ENCODE measurements at regions not wholly inside any gene's neighbourhood (a gene's known extent, or its start where the extent isn't known, plus 50 kb on each side); places are given as distances from the start of the nearest gene placed in this dataset.
A peak's percentile ranks its signal among the peaks of the same experiment; 100 is the strongest.

GRCh38 chr4:81573840-81574239 is 102.1 kb upstream of the RASGEF1B start:
- DNase-seq = no peak

GRCh38 chr4:81572402-81572801 is 100.7 kb upstream of the RASGEF1B start:
- no peak for DNase-seq

- DNase-seq = no peak
Observed at GRCh38 chr4:81571105-81571504, 99.4 kb upstream of the RASGEF1B start.

GRCh38 chr4:81566161-81566591 is 94.5 kb upstream of the RASGEF1B start:
- DNase-seq = no peak

- no peak for DNase-seq
Observed at GRCh38 chr4:81565142-81565870, 93.6 kb upstream of the RASGEF1B start.

GRCh38 chr4:81564025-81564424 is 92.3 kb upstream of the RASGEF1B start:
- no peak for DNase-seq

- peak; percentile 37 for DNase-seq
Observed at GRCh38 chr4:81562093-81562492, 90.4 kb upstream of the RASGEF1B start.

- no peak for DNase-seq
Observed at GRCh38 chr4:81557306-81557705, 85.6 kb upstream of the RASGEF1B start.

- no peak for DNase-seq
Observed at GRCh38 chr4:81555489-81555888, 83.8 kb upstream of the RASGEF1B start.

GRCh38 chr4:81552086-81552485 is 80.4 kb upstream of the RASGEF1B start:
- no peak for DNase-seq

- DNase-seq = no peak
Observed at GRCh38 chr4:81550388-81550859, 78.7 kb upstream of the RASGEF1B start.

GRCh38 chr4:81549984-81550383 is 78.3 kb upstream of the RASGEF1B start:
- DNase-seq = no peak

- DNase-seq = no peak
Observed at GRCh38 chr4:81546777-81547176, 75.1 kb upstream of the RASGEF1B start.

- no peak for DNase-seq
Observed at GRCh38 chr4:81541161-81541945, 69.6 kb upstream of the RASGEF1B start.

GRCh38 chr4:81538716-81539427 is 67.2 kb upstream of the RASGEF1B start:
- no peak for DNase-seq

GRCh38 chr4:81531410-81531809 is 59.7 kb upstream of the RASGEF1B start:
- DNase-seq = no peak

GRCh38 chr4:81528979-81529378 is 57.3 kb upstream of the RASGEF1B start:
- no peak for DNase-seq

- no peak for DNase-seq
Observed at GRCh38 chr4:81528200-81528599, 56.5 kb upstream of the RASGEF1B start.

GRCh38 chr4:81527709-81528108 is 56.0 kb upstream of the RASGEF1B start:
- DNase-seq = no peak

- DNase-seq = no peak
Observed at GRCh38 chr4:81527115-81527514, 55.4 kb upstream of the RASGEF1B start.

GRCh38 chr4:81526706-81527105 is 55.0 kb upstream of the RASGEF1B start:
- DNase-seq = no peak

- DNase-seq = no peak
Observed at GRCh38 chr4:81523672-81524327, 52.1 kb upstream of the RASGEF1B start.

- DNase-seq = no peak
Observed at GRCh38 chr4:81522711-81523110, 51.0 kb upstream of the RASGEF1B start.
